Transverse colon (tissue), 4 donors: ENCODE measurements at regions not wholly inside any gene's neighbourhood (a gene's known extent, or its start where the extent isn't known, plus 50 kb on each side); places are given as distances from the start of the nearest gene placed in this dataset.
A peak's percentile ranks its signal among the peaks of the same experiment; 100 is the strongest.

Source experiments
- DNase-seq: peaks from one replicate; pipeline ENCODE4 v3.0.0-alpha.2; 2019
- H3K27ac ChIP-seq, 4 donors: fragments of 200-600 bp; sonication (generic); 2 replicates each; pipeline ENCODE4 v1.5.1; 2016 to 2018; ENCODE audit warnings: inconsistent platforms in 4 of 4
- H3K27me3 ChIP-seq: fragments of 200-600 bp; sonication (generic); 2 replicates; pipeline ENCODE4 v1.5.1; 2017; ENCODE audit warnings: inconsistent platforms
- H3K36me3 ChIP-seq, 4 donors: fragments of 200-600 bp; sonication (generic); 2 replicates each; pipeline ENCODE4 v1.5.1; 2017 to 2019; ENCODE audit warnings: inconsistent platforms in 4 of 4
- H3K4me1 ChIP-seq, 4 donors: fragments of 200-600 bp; sonication (generic); 2 replicates each; pipeline ENCODE4 v1.5.1; 2017 to 2020; ENCODE audit warnings: inconsistent platforms in 4 of 4
- H3K4me3 ChIP-seq, 4 donors: fragments of 200-600 bp; sonication (generic); 1 replicate in 1 of 4; 2 replicates in 3 of 4; pipeline versions ENCODE4 v1.5.1 to v1.6.1; 2017 to 2019; ENCODE audit warnings: inconsistent platforms in 4 of 4
- H3K9me3 ChIP-seq, 2 donors: fragments of 200-600 bp; sonication (generic); 2 replicates each; pipeline ENCODE4 v1.5.1; 2017 to 2019; ENCODE audit warnings: inconsistent platforms in 2 of 2
- CTCF ChIP-seq, 5 experiments: fragments of 200-600 bp in 3 of 5; fragments of 450-650 bp in 2 of 5; sonication (generic) in 3 of 5; IDR thresholded peaks; 1 replicate in 2 of 5; 2 replicates in 3 of 5; pipeline ENCODE4 v1.5.1; 2016 to 2017; ENCODE audit warnings: antibody characterized with exemption in 5 of 5, inconsistent platforms in 3 of 5, mild to moderate bottlenecking in 2 of 5, moderate library complexity in 1 of 5
- EP300 ChIP-seq: sonication (generic); formaldehyde crosslinking; IDR thresholded peaks from one replicate; pipeline ENCODE4 v1.6.1; 2017; ENCODE audit warnings: antibody characterized with exemption, low read depth
- POLR2A ChIP-seq: fragments of 450-650 bp; IDR thresholded peaks from one replicate; pipeline ENCODE4 v1.6.1; 2016; ENCODE audit warnings: antibody characterized with exemption, mild to moderate bottlenecking, moderate library complexity
- POLR2AphosphoS5 ChIP-seq, 3 donors: sonication (generic); formaldehyde crosslinking; IDR thresholded peaks; one replicate each; pipeline ENCODE4 v1.6.1; 2016; ENCODE audit warnings: antibody characterized with exemption in 3 of 3
- WGBS, 2 donors: methylation state at CpG; one replicate each; pipeline ENCODE4 v1.1.5; 2018; ENCODE audit warnings: low coverage in 1 of 2; 5-methylcytosine and 5-hydroxymethylcytosine counted together
- in situ Hi-C, 4 donors: fragments of 200-750 bp; cut with MboI; loops; one replicate each; pipeline versions ENCODE4 v1.15.0 to v1.15.1; 2017; ENCODE audit warnings: low sequenced_read_pairs in 3 of 4, low pct_ligation_motif_present in 1 of 4, low pct_unique_long_range_greater_than_20kb in 1 of 4
- intact Hi-C: fragments of 100-400 bp; cut with DNase I; formaldehyde crosslinking; loops from one replicate; pipeline ENCODE4 v1.15.1; 2023; ENCODE audit warnings: low total_unique reads

DNA sequence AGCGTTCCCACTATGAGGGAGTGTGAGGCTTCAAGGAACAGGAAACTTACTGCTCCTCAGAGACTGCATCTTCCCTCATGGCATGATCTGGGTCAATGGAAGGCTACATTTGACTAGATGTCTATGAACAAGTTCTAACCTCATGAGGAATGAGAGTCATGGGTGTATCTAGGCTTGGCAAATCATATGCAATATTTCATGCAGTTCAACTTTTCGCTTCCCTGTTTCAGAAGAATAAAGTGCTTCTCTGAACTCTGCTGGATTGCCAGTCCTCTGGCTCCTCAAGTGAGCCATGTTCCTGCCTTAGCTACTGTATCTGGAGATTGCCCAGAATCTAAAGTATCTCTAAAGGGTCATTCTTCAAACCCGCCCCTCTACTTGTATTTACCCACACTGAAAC is 54.3 kb upstream of the SEMA3A start:
- TF ChIP-seq EP300 (no peak), POLR2AphosphoS5 (IDR thresholded peaks at IDR 0.05) (no peak), POLR2A (no peak), CTCF (IDR thresholded peaks at IDR 0.05) (no peak)
- intact Hi-C loops = no loop called here
- peak overlapping the region in 3 of 4 donors; percentile 36 to 40 (median 37) for H3K27ac ChIP-seq
- H3K27me3 ChIP-seq = no peaks in the 10 kb centered on the region
- in situ Hi-C loops = no loop called here
- no peak for DNase-seq
- H3K9me3 ChIP-seq = no peaks in the 10 kb centered on the region
- H3K36me3 ChIP-seq = no peaks in the 10 kb centered on the region
- no peak overlapping the region for H3K4me3 ChIP-seq
- WGBS, 2 donors = 63 to 70% methylated on average over 3 of the region's 3 CpGs
- H3K4me1 ChIP-seq = peaks cover 0 to 6% (median 0%) of the 10 kb centered on the region in 4 donors

DNA sequence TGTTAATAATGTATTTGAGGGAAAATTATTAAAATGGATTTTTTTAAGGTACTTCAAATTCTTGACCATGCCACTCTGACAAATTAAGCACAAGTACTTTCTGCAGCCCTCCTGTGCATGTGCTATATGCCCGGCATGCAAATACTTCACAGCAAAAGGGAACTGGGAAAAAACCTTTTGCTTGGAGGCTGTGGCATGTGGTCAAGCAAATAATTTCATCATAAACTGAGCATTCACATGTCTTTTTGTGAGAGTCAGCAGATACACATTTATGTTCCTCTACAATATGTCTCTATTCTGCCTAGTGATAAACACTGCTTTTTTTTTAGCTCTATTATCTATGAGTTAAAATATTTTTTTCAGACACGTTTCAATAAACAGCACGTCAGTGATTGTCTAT is 53.7 kb upstream of the SEMA3A start:
- no peaks in the 10 kb centered on the region for H3K9me3 ChIP-seq
- no peak overlapping the region for H3K4me3 ChIP-seq
- no peaks in the 10 kb centered on the region for H3K27me3 ChIP-seq
- H3K4me1 ChIP-seq = peaks cover 0 to 6% (median 0%) of the 10 kb centered on the region in 4 donors
- no peaks in the 10 kb centered on the region for H3K36me3 ChIP-seq
- DNase-seq = no peak
- in situ Hi-C loops (no loop called here), intact Hi-C loops (no loop called here)
- WGBS, 2 donors = 42 to 43% methylated on average over 3 of the region's 3 CpGs
- peak overlapping the region in 3 of 4 donors; percentile 36 to 40 (median 37) for H3K27ac ChIP-seq
- no peak for TF ChIP-seq POLR2A
- no peak for TF ChIP-seq CTCF (IDR thresholded peaks at IDR 0.05)
- TF ChIP-seq EP300 = no peak
- TF ChIP-seq POLR2AphosphoS5 (IDR thresholded peaks at IDR 0.05) = no peak

DNA sequence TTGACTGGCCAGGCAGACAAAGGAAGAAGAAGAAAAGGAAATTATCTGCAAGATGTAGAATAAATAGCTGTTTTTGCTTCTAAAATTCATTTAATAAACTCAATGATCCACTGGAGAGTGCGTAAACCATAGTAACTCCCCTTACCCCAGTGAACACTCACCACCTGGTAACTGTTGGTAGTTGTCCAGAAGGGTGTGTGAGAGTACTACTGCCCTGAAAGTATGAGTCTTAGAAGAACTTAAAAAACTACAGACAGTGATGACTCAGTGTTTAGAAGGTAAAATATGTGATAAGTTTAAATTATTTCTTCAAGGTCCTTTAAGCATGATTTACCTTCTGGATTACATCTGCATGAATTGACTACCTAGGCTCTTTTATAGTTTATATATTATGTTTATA is 53.0 kb upstream of the SEMA3A start:
- TF ChIP-seq POLR2AphosphoS5 (IDR thresholded peaks at IDR 0.05) = no peak
- no peak for TF ChIP-seq CTCF (IDR thresholded peaks at IDR 0.05)
- no peak for TF ChIP-seq POLR2A
- no peak for TF ChIP-seq EP300
- no peak overlapping the region for H3K4me3 ChIP-seq
- H3K4me1 ChIP-seq = peaks cover 0 to 6% (median 0%) of the 10 kb centered on the region in 4 donors
- no peak for DNase-seq
- in situ Hi-C loops (no loop called here), intact Hi-C loops (no loop called here)
- no peaks in the 10 kb centered on the region for H3K9me3 ChIP-seq
- 84 to 88% methylated on average over 1 of the region's 1 CpG for WGBS, 2 donors
- H3K27me3 ChIP-seq = no peaks in the 10 kb centered on the region
- H3K36me3 ChIP-seq = no peaks in the 10 kb centered on the region
- no peak overlapping the region for H3K27ac ChIP-seq

GRCh38 chr7:84245835-84246234 is 51.2 kb upstream of the SEMA3A start:
- Histone ChIP-seq H3K27ac (no peak overlapping the region), H3K27me3 (no peaks in the 10 kb centered on the region), H3K4me3 (no peak overlapping the region), H3K9me3 (no peaks in the 10 kb centered on the region), H3K36me3 (no peaks in the 10 kb centered on the region), H3K4me1 (peaks cover 0 to 6% (median 0%) of the 10 kb centered on the region in 4 donors)
- intact Hi-C loops = no loop called here
- 65% methylated on average over 5 of the region's 5 CpGs; no CpG with 5 or more reads in 1 of the 2 donors for WGBS, 2 donors
- in situ Hi-C loops = no loop called here
- TF ChIP-seq POLR2AphosphoS5 (IDR thresholded peaks at IDR 0.05) (no peak), EP300 (no peak), POLR2A (no peak), CTCF (IDR thresholded peaks at IDR 0.05) (no peak)
- peak; percentile 21 for DNase-seq
